ENCODE measurements at regions not wholly inside any gene's neighbourhood (a gene's known extent, or its start where the extent isn't known, plus 50 kb on each side); places are given as distances from the start of the nearest gene placed in this dataset.

DNA sequence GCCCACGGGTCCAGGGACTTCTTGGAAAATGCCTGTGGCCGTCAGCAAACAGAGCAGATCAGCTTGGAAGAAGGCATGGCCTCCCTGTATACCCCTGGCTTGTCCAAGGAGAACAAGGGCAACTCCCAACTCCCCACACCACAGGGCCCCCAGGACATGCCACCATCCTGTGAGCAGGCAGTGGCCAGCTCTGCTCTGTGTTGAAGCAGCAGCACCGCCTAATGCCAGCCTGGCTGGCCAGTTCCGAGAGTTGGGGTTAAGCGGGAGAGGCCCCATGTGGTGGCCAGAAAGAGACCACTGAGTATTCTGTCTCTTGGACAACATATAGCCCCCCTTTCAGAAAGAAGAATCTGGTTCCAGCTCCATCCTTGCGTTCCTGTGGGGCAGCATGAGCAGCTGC lies 209.2 kb downstream of the CTTN start:
- WGBS (ENCODE audit: low lambda C conversion rate): 26% methylated on average over 3 of the region's 6 CpGs
- TF ChIP-seq TEAD4 (IDR thresholded peaks at IDR 0.05; ENCODE audit: borderline replicate concordance, insufficient read depth) (no peak), YY1 (IDR thresholded peaks at IDR 0.05; ENCODE audit: low read depth) (no peak), FOXJ3 (CRISPR knock-in tag; IDR thresholded peaks at IDR 0.05) (no peak), EP300 (IDR thresholded peaks at IDR 0.05; ENCODE audit: borderline replicate concordance in 1 of 2, low read depth in 1 of 2, low read length in 1 of 2) (no peak), TCF12 (IDR thresholded peaks at IDR 0.05) (no peak), SIN3A (IDR thresholded peaks at IDR 0.05; ENCODE audit: borderline replicate concordance, low read depth, low read length) (no peak)
- TF ChIP-seq, protein P1, sequence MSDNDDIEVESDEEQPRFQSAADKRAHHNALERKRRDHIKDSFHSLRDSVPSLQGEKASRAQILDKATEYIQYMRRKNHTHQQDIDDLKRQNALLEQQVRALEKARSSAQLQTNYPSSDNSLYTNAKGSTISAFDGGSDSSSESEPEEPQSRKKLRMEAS (IDR thresholded peaks at IDR 0.05; ENCODE audit: low read depth): no peak
- TF ChIP-seq, protein P2, sequence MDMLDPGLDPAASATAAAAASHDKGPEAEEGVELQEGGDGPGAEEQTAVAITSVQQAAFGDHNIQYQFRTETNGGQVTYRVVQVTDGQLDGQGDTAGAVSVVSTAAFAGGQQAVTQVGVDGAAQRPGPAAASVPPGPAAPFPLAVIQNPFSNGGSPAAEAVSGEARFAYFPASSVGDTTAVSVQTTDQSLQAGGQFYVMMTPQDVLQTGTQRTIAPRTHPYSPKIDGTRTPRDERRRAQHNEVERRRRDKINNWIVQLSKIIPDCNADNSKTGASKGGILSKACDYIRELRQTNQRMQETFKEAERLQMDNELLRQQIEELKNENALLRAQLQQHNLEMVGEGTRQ (IDR thresholded peaks at IDR 0.05; ENCODE audit: borderline replicate concordance, low read depth, low read length): no peak
- Histone ChIP-seq H4K20me1 (ENCODE audit: insufficient read depth) (no peaks in the 10 kb centered on the region), H3K27ac (ENCODE audit: low read depth in 2 of 2, low read length in 1 of 2) (no peak overlapping the region), H2AFZ (ENCODE audit: low read depth) (no peak overlapping the region), H3K4me3 (ENCODE audit: low read depth in 2 of 2, low read length in 1 of 2) (no peak overlapping the region), H3K9me3 (no peaks in the 10 kb centered on the region), H3K79me2 (ENCODE audit: insufficient read depth) (no peaks in the 10 kb centered on the region), H3F3A (replicated peaks; ENCODE audit: insufficient read depth) (no peaks in the 10 kb centered on the region), H3K27me3 (ENCODE audit: insufficient read depth) (no peaks in the 10 kb centered on the region), H3K9me2 (no peaks in the 10 kb centered on the region), H3K4me1 (ENCODE audit: control insufficient read depth in 1 of 2, insufficient read depth in 2 of 2, low read depth in 1 of 2, low read length in 1 of 2) (peaks cover 0 to 38% of the 10 kb centered on the region in 2 experiments; a peak in 1 of 4 replicates), H3K36me3 (replicated peaks in 1 of 2; ENCODE audit: control insufficient read depth in 1 of 2, insufficient read depth in 2 of 2, low read length in 1 of 2) (no peaks in the 10 kb centered on the region), H3K9ac (no peak overlapping the region), H3K4me2 (no peak overlapping the region)
- POLR2A ChIA-PET: no interaction called here
- CTCF ChIA-PET: interaction anchor here (0.7 to 2.1 kb wide), 7 partner anchors 13 to 139 kb away, joined by 3 to 4 read pairs (median 3); no protein-coding TSS in a partner anchor
- no peak for DNase-seq

DNA sequence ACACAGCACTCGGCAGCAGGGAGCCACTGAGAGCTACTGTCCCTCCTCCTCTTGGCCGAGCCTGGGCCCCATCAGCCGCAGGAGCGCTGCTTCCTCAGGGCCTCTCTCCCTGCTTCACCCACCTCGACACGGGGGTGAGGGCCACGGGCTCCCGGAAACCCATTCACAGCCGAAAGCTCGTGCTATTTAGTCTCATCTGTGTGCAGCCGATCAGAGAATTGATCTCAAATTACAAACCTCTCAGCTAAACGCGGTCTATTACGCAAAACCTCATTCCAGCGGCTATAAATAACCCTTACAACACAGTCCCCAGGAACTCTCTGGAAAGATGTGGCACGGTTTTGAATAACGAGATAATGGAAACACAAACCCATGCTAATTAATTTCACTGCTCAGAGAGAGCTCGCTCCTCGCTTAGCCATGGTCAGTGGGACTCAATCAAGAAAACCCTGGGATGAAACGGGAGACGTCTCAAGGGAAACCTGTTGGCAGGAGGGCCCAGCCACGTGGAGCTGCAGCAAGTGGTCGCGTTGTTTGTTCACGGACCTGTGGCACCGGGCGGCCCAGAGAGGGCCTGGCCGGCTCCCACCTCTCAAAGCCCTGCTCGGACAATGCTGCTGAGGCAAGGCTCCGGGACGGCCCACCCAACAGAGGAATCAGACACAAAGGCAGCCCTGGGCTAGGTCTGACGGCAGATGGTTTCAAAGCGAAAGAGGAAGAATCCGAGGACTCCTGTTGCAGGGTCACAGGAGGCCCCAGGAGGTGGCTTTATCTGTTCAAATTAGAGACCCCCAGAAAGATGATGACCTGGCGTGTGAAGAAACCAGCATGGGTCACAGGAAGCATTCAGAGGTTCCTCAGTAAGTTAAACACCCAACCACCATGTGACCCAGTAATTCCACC lies 210.5 kb downstream of the CTTN start:
- no peak for TF ChIP-seq FOSL2 (IDR thresholded peaks at IDR 0.05; ENCODE audit: borderline replicate concordance, low read depth)
- TF ChIP-seq, protein P3, sequence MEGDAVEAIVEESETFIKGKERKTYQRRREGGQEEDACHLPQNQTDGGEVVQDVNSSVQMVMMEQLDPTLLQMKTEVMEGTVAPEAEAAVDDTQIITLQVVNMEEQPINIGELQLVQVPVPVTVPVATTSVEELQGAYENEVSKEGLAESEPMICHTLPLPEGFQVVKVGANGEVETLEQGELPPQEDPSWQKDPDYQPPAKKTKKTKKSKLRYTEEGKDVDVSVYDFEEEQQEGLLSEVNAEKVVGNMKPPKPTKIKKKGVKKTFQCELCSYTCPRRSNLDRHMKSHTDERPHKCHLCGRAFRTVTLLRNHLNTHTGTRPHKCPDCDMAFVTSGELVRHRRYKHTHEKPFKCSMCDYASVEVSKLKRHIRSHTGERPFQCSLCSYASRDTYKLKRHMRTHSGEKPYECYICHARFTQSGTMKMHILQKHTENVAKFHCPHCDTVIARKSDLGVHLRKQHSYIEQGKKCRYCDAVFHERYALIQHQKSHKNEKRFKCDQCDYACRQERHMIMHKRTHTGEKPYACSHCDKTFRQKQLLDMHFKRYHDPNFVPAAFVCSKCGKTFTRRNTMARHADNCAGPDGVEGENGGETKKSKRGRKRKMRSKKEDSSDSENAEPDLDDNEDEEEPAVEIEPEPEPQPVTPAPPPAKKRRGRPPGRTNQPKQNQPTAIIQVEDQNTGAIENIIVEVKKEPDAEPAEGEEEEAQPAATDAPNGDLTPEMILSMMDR (IDR thresholded peaks at IDR 0.05): no peak
- TF ChIP-seq TAF1 (IDR thresholded peaks at IDR 0.05; ENCODE audit: borderline replicate concordance, low read depth, low read length): no peak
- TF ChIP-seq YY1 (IDR thresholded peaks at IDR 0.05; ENCODE audit: low read depth): no peak
- no peak for TF ChIP-seq POLR2AphosphoS5 (IDR thresholded peaks at IDR 0.05; ENCODE audit: low read depth, low read length)
- no peak for TF ChIP-seq JUND (IDR thresholded peaks at IDR 0.05)
- TF ChIP-seq, protein P4, sequence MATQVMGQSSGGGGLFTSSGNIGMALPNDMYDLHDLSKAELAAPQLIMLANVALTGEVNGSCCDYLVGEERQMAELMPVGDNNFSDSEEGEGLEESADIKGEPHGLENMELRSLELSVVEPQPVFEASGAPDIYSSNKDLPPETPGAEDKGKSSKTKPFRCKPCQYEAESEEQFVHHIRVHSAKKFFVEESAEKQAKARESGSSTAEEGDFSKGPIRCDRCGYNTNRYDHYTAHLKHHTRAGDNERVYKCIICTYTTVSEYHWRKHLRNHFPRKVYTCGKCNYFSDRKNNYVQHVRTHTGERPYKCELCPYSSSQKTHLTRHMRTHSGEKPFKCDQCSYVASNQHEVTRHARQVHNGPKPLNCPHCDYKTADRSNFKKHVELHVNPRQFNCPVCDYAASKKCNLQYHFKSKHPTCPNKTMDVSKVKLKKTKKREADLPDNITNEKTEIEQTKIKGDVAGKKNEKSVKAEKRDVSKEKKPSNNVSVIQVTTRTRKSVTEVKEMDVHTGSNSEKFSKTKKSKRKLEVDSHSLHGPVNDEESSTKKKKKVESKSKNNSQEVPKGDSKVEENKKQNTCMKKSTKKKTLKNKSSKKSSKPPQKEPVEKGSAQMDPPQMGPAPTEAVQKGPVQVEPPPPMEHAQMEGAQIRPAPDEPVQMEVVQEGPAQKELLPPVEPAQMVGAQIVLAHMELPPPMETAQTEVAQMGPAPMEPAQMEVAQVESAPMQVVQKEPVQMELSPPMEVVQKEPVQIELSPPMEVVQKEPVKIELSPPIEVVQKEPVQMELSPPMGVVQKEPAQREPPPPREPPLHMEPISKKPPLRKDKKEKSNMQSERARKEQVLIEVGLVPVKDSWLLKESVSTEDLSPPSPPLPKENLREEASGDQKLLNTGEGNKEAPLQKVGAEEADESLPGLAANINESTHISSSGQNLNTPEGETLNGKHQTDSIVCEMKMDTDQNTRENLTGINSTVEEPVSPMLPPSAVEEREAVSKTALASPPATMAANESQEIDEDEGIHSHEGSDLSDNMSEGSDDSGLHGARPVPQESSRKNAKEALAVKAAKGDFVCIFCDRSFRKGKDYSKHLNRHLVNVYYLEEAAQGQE (IDR thresholded peaks at IDR 0.05; ENCODE audit: low read depth, low read length): no peak
- TF ChIP-seq, protein P5, sequence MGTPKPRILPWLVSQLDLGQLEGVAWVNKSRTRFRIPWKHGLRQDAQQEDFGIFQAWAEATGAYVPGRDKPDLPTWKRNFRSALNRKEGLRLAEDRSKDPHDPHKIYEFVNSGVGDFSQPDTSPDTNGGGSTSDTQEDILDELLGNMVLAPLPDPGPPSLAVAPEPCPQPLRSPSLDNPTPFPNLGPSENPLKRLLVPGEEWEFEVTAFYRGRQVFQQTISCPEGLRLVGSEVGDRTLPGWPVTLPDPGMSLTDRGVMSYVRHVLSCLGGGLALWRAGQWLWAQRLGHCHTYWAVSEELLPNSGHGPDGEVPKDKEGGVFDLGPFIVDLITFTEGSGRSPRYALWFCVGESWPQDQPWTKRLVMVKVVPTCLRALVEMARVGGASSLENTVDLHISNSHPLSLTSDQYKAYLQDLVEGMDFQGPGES (IDR thresholded peaks at IDR 0.05; ENCODE audit: low read depth, low read length): no peak
- TF ChIP-seq, protein P6, sequence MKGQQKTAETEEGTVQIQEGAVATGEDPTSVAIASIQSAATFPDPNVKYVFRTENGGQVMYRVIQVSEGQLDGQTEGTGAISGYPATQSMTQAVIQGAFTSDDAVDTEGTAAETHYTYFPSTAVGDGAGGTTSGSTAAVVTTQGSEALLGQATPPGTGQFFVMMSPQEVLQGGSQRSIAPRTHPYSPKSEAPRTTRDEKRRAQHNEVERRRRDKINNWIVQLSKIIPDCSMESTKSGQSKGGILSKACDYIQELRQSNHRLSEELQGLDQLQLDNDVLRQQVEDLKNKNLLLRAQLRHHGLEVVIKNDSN (IDR thresholded peaks at IDR 0.05; ENCODE audit: borderline replicate concordance, low read depth): no peak
- H2AFZ ChIP-seq (ENCODE audit: low read depth): no peak overlapping the region
- CTCF ChIA-PET: interaction anchor here (1.0 to 2.1 kb wide), 5 partner anchors 14 to 141 kb away, joined by 3 to 4 read pairs (median 3); no protein-coding TSS in a partner anchor
- H3K9me2 ChIP-seq: no peaks in the 10 kb centered on the region
- H3K36me3 ChIP-seq (replicated peaks in 1 of 2; ENCODE audit: control insufficient read depth in 1 of 2, insufficient read depth in 2 of 2, low read length in 1 of 2): no peaks in the 10 kb centered on the region
- H3K4me3 ChIP-seq (ENCODE audit: low read depth in 2 of 2, low read length in 1 of 2): no peak overlapping the region
- no peaks in the 10 kb centered on the region for H3K27me3 ChIP-seq (ENCODE audit: insufficient read depth)
- 73% methylated on average over 33 of the region's 35 CpGs for WGBS (ENCODE audit: low lambda C conversion rate)
- POLR2A ChIA-PET: no interaction called here
- no peak overlapping the region; a peak in 1 of 4 replicates for H3K27ac ChIP-seq (ENCODE audit: low read depth in 2 of 2, low read length in 1 of 2)
- H3K4me1 ChIP-seq (ENCODE audit: control insufficient read depth in 1 of 2, insufficient read depth in 2 of 2, low read depth in 1 of 2, low read length in 1 of 2): peaks cover 0 to 31% of the 10 kb centered on the region in 2 experiments; a peak in 1 of 4 replicates
- H4K20me1 ChIP-seq (ENCODE audit: insufficient read depth): no peaks in the 10 kb centered on the region
- no peak for DNase-seq
- no peaks in the 10 kb centered on the region for H3K79me2 ChIP-seq (ENCODE audit: insufficient read depth)
- no peak overlapping the region for H3K4me2 ChIP-seq
- no peaks in the 10 kb centered on the region for H3F3A ChIP-seq (replicated peaks; ENCODE audit: insufficient read depth)
- H3K9ac ChIP-seq: no peak overlapping the region
- H3K9me3 ChIP-seq: no peaks in the 10 kb centered on the region

All from SK-N-SH (cell line).